H1 (cell line): ENCODE measurements at regions not wholly inside any gene's neighbourhood (a gene's known extent, or its start where the extent isn't known, plus 50 kb on each side); places are given as distances from the start of the nearest gene placed in this dataset.

Experiments
- CTCF ChIA-PET: fragments of 300-600 bp; sonication (Branson Sonifier 250); formaldehyde crosslinking; loops from one replicate; lab custom pipeline; 2021; ENCODE audit not compliant: partially characterized antibody; lab: Charles Lee
- POLR2A ChIA-PET: fragments of 300-600 bp; sonication (Branson Sonifier 250); formaldehyde crosslinking; loops from one replicate; lab custom pipeline; 2021; ENCODE audit warnings: inconsistent platforms; ENCODE audit not compliant: partially characterized antibody; lab: Charles Lee
- DNase-seq, 2 experiments: peaks; one replicate each; pipeline versions ENCODE4 v3.0.0 to v3.0.0-alpha.2; 2010 to 2022; ENCODE audit warnings: low spot score in 2 of 2, low read depth in 1 of 2, mixed read lengths in 1 of 2
- FAIRE-seq: peaks from 2 replicates; lab custom pipeline; 2011; peaks lifted over from hg19 to GRCh38; lab: Jason Lieb, UNC
- H2AFZ ChIP-seq: 2 replicates; pipeline ENCODE4 v1.8.1; 2012; ENCODE audit warnings: low read length, inconsistent platforms
- H2AK5ac ChIP-seq: 2 replicates; pipeline ENCODE4 v1.6.1; 2013; ENCODE audit warnings: low read depth, low read length
- H2BK120ac ChIP-seq: replicated peaks from 2 replicates; pipeline ENCODE3; 2013; ENCODE audit warnings: low read depth, low read length, inconsistent platforms
- H2BK12ac ChIP-seq: 2 replicates; pipeline ENCODE4 v1.6.1; 2013; ENCODE audit warnings: low read depth, low read length
- H2BK15ac ChIP-seq: 2 replicates; pipeline ENCODE4 v1.6.1; 2013; ENCODE audit warnings: low read length
- H2BK20ac ChIP-seq: 2 replicates; pipeline ENCODE4 v1.6.1; 2013; ENCODE audit warnings: low read length
- H2BK5ac ChIP-seq: 2 replicates; pipeline ENCODE4 v1.6.1; 2013; ENCODE audit warnings: low read depth, low read length
- H3K14ac ChIP-seq: 2 replicates; pipeline ENCODE4 v1.6.1; 2013; ENCODE audit warnings: inconsistent platforms; ENCODE audit not compliant: insufficient read length
- H3K18ac ChIP-seq: 2 replicates; pipeline ENCODE4 v1.6.1; 2013; ENCODE audit warnings: low read length; ENCODE audit errors: extremely low read depth
- H3K23ac ChIP-seq: 2 replicates; pipeline ENCODE4 v1.6.1; 2013; ENCODE audit warnings: inconsistent platforms; ENCODE audit not compliant: insufficient read length
- H3K23me2 ChIP-seq: 2 replicates; pipeline ENCODE4 v1.6.1; 2013; ENCODE audit warnings: low read depth, low read length
- H3K27ac ChIP-seq: 2 replicates; pipeline ENCODE4 v1.6.1; 2011; ENCODE audit warnings: low read depth, low read length, inconsistent platforms
- H3K27me3 ChIP-seq, 4 experiments: replicated peaks in 1 of 4; 1 replicate in 1 of 4; 2 replicates in 3 of 4; pipeline versions ENCODE4 v1.6.1 to v1.8.1; 2011 to 2013; ENCODE audit warnings: low read length in 3 of 4, mild to moderate bottlenecking in 3 of 4, inconsistent platforms in 2 of 4, mixed read lengths in 2 of 4, moderate library complexity in 1 of 4; ENCODE audit not compliant: control insufficient read depth in 3 of 4, insufficient read depth in 3 of 4; ENCODE audit errors: extremely low read depth in 1 of 4
- H3K36me3 ChIP-seq, 4 experiments: 2 replicates each; pipeline versions ENCODE4 v1.6.1 to v1.8.1; 2011 to 2013; ENCODE audit warnings: mild to moderate bottlenecking in 4 of 4, low read length in 3 of 4, moderate library complexity in 2 of 4, control low read depth in 1 of 4, inconsistent platforms in 1 of 4; ENCODE audit not compliant: insufficient read depth in 4 of 4, control insufficient read depth in 2 of 4
- H3K4ac ChIP-seq: replicated peaks from 2 replicates; pipeline ENCODE3; 2013; ENCODE audit warnings: low read length, low read depth, mixed read lengths, inconsistent platforms; ENCODE audit not compliant: insufficient read length
- H3K4me1 ChIP-seq, 4 experiments: replicated peaks in 1 of 4; 1 replicate in 1 of 4; 2 replicates in 3 of 4; pipeline versions ENCODE4 v1.6.1 to v1.8.1; 2011 to 2013; ENCODE audit warnings: low read length in 3 of 4, inconsistent platforms in 2 of 4, mixed read lengths in 1 of 4; ENCODE audit not compliant: insufficient read depth in 4 of 4, control insufficient read depth in 3 of 4
- H3K4me2 ChIP-seq, 2 experiments: 2 replicates each; pipeline versions ENCODE4 v1.6.1 to v1.8.1; 2011 to 2013; ENCODE audit warnings: low read depth in 2 of 2, low read length in 2 of 2, control low read depth in 1 of 2, inconsistent platforms in 1 of 2, mild to moderate bottlenecking in 1 of 2; ENCODE audit not compliant: insufficient read depth in 1 of 2
- H3K4me3 ChIP-seq, 4 experiments: fragments of 200-600, 300-600 bp in 1 of 4; sonication (generic), shearing (Covaris generic), sonication (Bioruptor Twin) in 1 of 4; 2 replicates each; pipeline versions ENCODE4 v1.5.1 to v1.8.1; 2011 to 2016; ENCODE audit warnings: low read length in 4 of 4, low read depth in 3 of 4, control low read depth in 2 of 4, inconsistent platforms in 2 of 4, mild to moderate bottlenecking in 2 of 4, mixed read lengths in 1 of 4, moderate library complexity in 1 of 4; ENCODE audit not compliant: insufficient read depth in 2 of 4; ENCODE audit errors: extremely low read depth in 1 of 4
- H3K56ac ChIP-seq: replicated peaks from 2 replicates; pipeline ENCODE3; 2013; ENCODE audit warnings: low read depth, mild to moderate bottlenecking, mixed read lengths, low read length, inconsistent platforms; ENCODE audit not compliant: insufficient read length
- H3K79me1 ChIP-seq: 2 replicates; pipeline ENCODE4 v1.6.1; 2013; ENCODE audit warnings: low read depth, low read length, control low read depth
- H3K79me2 ChIP-seq, 2 experiments: 2 replicates each; pipeline versions ENCODE4 v1.6.1 to v1.8.1; 2012 to 2013; ENCODE audit warnings: low read length in 2 of 2, mild to moderate bottlenecking in 2 of 2, inconsistent platforms in 1 of 2; ENCODE audit not compliant: insufficient read depth in 2 of 2, control insufficient read depth in 1 of 2
- H3K9ac ChIP-seq, 4 experiments: replicated peaks in 1 of 4; 1 replicate in 1 of 4; 2 replicates in 3 of 4; pipeline versions ENCODE4 v1.6.1 to v1.8.1; 2011 to 2013; ENCODE audit warnings: low read depth in 3 of 4, low read length in 3 of 4, control low read depth in 2 of 4, mild to moderate bottlenecking in 2 of 4, moderate library complexity in 2 of 4, inconsistent platforms in 1 of 4; ENCODE audit errors: extremely low read depth in 1 of 4
- H3K9me3 ChIP-seq, 2 experiments: 2 replicates each; pipeline versions ENCODE4 v1.6.1 to v1.8.1; 2012 to 2013; ENCODE audit warnings: mild to moderate bottlenecking in 2 of 2, moderate library complexity in 2 of 2, control low read depth in 1 of 2, inconsistent platforms in 1 of 2, low read depth in 1 of 2, low read length in 1 of 2, mixed read lengths in 1 of 2; ENCODE audit not compliant: insufficient read depth in 2 of 2
- H4K20me1 ChIP-seq, 2 experiments: replicated peaks in 1 of 2; 2 replicates each; pipeline versions ENCODE3 to v1.8.1; 2011 to 2013; ENCODE audit warnings: inconsistent platforms in 2 of 2, low read length in 2 of 2, mild to moderate bottlenecking in 1 of 2; ENCODE audit not compliant: insufficient read depth in 2 of 2, control insufficient read depth in 1 of 2
- H4K5ac ChIP-seq: 2 replicates; pipeline ENCODE4 v1.6.1; 2013; ENCODE audit warnings: low read length, low read depth, mixed read lengths, inconsistent platforms; ENCODE audit not compliant: insufficient read length
- H4K8ac ChIP-seq: 2 replicates; pipeline ENCODE4 v1.8.0; 2013; ENCODE audit warnings: mild to moderate bottlenecking, moderate library complexity, low read length, inconsistent platforms; ENCODE audit not compliant: insufficient read depth; ENCODE audit errors: extremely low read depth
- H4K91ac ChIP-seq: replicated peaks from 2 replicates; pipeline ENCODE3; 2013; ENCODE audit warnings: low read length, mixed read lengths, inconsistent platforms; ENCODE audit not compliant: insufficient read length
- CBX5 ChIP-seq: fragments of 300-800, 300-1000 bp; sonication (generic); IDR thresholded peaks from 2 replicates; pipeline ENCODE4 v1.7.1; 2016; ENCODE audit warnings: antibody characterized with exemption, low read length, low read depth
- FOSL1 ChIP-seq: IDR thresholded peaks from 2 replicates; pipeline ENCODE4 v1.6.1; 2011; ENCODE audit warnings: mild to moderate bottlenecking, low read depth, low read length, moderate library complexity; ENCODE audit not compliant: insufficient read depth
- GTF2F1 ChIP-seq: IDR thresholded peaks from 2 replicates; pipeline ENCODE4 v1.6.1; 2012; ENCODE audit warnings: low read depth, low read length, improper control_type of control experiment, borderline replicate concordance
- NRF1 ChIP-seq: IDR thresholded peaks from 2 replicates; pipeline ENCODE4 v1.6.1; 2011; ENCODE audit warnings: mild to moderate bottlenecking, low read depth, low read length, improper control_type of control experiment
- POLR2A ChIP-seq, 2 experiments: IDR thresholded peaks; 1 replicate in 1 of 2; 2 replicates in 1 of 2; pipeline ENCODE4 v1.6.1; 2011; ENCODE audit warnings: low read depth in 2 of 2, low read length in 2 of 2, mild to moderate bottlenecking in 2 of 2; ENCODE audit errors: control extremely low read depth in 1 of 2
- POU5F1 ChIP-seq: IDR thresholded peaks from 2 replicates; pipeline ENCODE4 v1.6.1; 2011; ENCODE audit warnings: low read depth, mild to moderate bottlenecking, low read length, moderate library complexity
- RAD21 ChIP-seq, 2 experiments: IDR thresholded peaks in 1 of 2; conservative IDR thresholded peaks in 1 of 2; 2 replicates each; pipeline ENCODE4 v1.6.1; 2011; ENCODE audit warnings: low read depth in 2 of 2, low read length in 2 of 2, improper control_type of control experiment in 1 of 2, inconsistent platforms in 1 of 2, mild to moderate bottlenecking in 1 of 2, moderate library complexity in 1 of 2
- SIX5 ChIP-seq: IDR thresholded peaks from 2 replicates; pipeline ENCODE4 v1.6.1; 2011; ENCODE audit warnings: mild to moderate bottlenecking, low read depth, low read length
- TBP ChIP-seq: IDR thresholded peaks from 2 replicates; pipeline ENCODE4 v1.6.1; 2011; ENCODE audit warnings: low read depth, low read length, improper control_type of control experiment
- WGBS, 2 experiments: shearing (Covaris generic) in 1 of 2; methylation state at CpG; one replicate each; pipeline versions ENCODE4 v1.1.6 to v1.1.7; 2013 to 2015; ENCODE audit warnings: low lambda C conversion rate in 2 of 2, mixed read lengths in 2 of 2, inconsistent platforms in 1 of 2, low coverage in 1 of 2, missing lambda C conversion rate in 1 of 2; ENCODE audit not compliant: insufficient replicate concordance in 2 of 2, insufficient coverage in 1 of 2, insufficient read length in 1 of 2; ENCODE audit errors: extremely low coverage in 1 of 2, missing lambda C conversion rate in 1 of 2; 5-methylcytosine and 5-hydroxymethylcytosine counted together
- TF ChIP-seq, protein P1 (sequence below): IDR thresholded peaks from 2 replicates; pipeline ENCODE4 v1.6.1; 2012; ENCODE audit warnings: inconsistent platforms

DNA sequence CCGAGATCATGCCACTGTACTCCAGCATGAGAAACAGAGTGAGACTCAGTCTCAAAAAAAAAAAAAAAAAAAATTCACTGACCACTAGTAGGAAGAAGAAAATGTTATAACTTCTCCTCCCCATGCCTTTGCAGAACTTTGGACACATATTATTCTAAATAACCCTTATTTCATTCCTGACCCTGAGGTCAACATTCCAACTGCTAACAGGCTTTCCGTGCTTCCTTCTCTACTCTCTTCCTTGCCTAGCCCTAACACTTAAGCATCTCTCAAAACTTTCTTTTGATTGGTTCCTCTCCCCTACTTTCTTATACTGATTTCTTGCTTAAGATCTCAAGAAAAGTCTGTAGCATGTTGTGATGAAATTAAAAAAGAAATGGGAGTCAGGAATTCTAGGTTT lies 146.8 kb downstream of the MEX3B start:
- H3K56ac ChIP-seq = no peak overlapping the region
- no peak overlapping the region for H2BK120ac ChIP-seq
- no peak overlapping the region for H4K8ac ChIP-seq
- no peak overlapping the region for H3K18ac ChIP-seq
- no peak overlapping the region for H2AK5ac ChIP-seq
- WGBS, 2 experiments = 76% methylated on average over 2 of the region's 2 CpGs; no CpG with 5 or more reads in 1 of the 2 experiments
- no peaks in the 10 kb centered on the region for H3K27me3 ChIP-seq
- no peaks in the 10 kb centered on the region for H3K36me3 ChIP-seq
- no peak overlapping the region for H3K4me2 ChIP-seq
- DNase-seq = no peak
- no peaks in the 10 kb centered on the region for H3K79me1 ChIP-seq
- no peak overlapping the region for H4K5ac ChIP-seq
- H3K9me3 ChIP-seq = no peaks in the 10 kb centered on the region
- H3K9ac ChIP-seq = no peak overlapping the region
- no peak overlapping the region for H2BK15ac ChIP-seq
- no peak overlapping the region for H3K4ac ChIP-seq
- H3K14ac ChIP-seq = no peak overlapping the region
- no peaks in the 10 kb centered on the region for H3K4me1 ChIP-seq
- H3K23me2 ChIP-seq = no peaks in the 10 kb centered on the region
- H2BK12ac ChIP-seq = no peak overlapping the region
- no peak overlapping the region for H3K4me3 ChIP-seq
- FAIRE-seq = no peak
- no peak overlapping the region for H2BK5ac ChIP-seq
- H4K91ac ChIP-seq = no peak overlapping the region
- ChIA-PET CTCF (interaction anchor here (1.1 kb wide), 1 partner anchor 145 kb away, joined by 3 read pairs; no protein-coding TSS in a partner anchor), POLR2A (interaction anchor here (1.7 kb wide), 1 partner anchor 30 kb away, joined by 4 read pairs; no protein-coding TSS in a partner anchor)
- TF ChIP-seq POLR2A (IDR thresholded peaks at IDR 0.05; ENCODE audit: control extremely low read depth in 1 of 2, low read depth in 2 of 2, low read length in 2 of 2) (no peak), NRF1 (no peak), RAD21 (IDR thresholded peaks at IDR 0.05 in 1 of 2, conservative IDR thresholded peaks at IDR 0.05 in 1 of 2; ENCODE audit: low read depth in 2 of 2, low read length in 2 of 2) (no peak), FOSL1 (no peak), CBX5 (no peak), SIX5 (no peak), POU5F1 (no peak), GTF2F1 (no peak), TBP (no peak)
- TF ChIP-seq, protein P1, sequence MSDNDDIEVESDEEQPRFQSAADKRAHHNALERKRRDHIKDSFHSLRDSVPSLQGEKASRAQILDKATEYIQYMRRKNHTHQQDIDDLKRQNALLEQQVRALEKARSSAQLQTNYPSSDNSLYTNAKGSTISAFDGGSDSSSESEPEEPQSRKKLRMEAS = no peak
- no peak overlapping the region for H2AFZ ChIP-seq
- no peak overlapping the region for H2BK20ac ChIP-seq
- no peak overlapping the region for H3K27ac ChIP-seq
- no peaks in the 10 kb centered on the region for H3K79me2 ChIP-seq
- H4K20me1 ChIP-seq = no peaks in the 10 kb centered on the region
- H3K23ac ChIP-seq = no peak overlapping the region
